ENCODE measurements at regions not wholly inside any gene's neighbourhood (a gene's known extent, or its start where the extent isn't known, plus 50 kb on each side); places are given as distances from the start of the nearest gene placed in this dataset.

DNA sequence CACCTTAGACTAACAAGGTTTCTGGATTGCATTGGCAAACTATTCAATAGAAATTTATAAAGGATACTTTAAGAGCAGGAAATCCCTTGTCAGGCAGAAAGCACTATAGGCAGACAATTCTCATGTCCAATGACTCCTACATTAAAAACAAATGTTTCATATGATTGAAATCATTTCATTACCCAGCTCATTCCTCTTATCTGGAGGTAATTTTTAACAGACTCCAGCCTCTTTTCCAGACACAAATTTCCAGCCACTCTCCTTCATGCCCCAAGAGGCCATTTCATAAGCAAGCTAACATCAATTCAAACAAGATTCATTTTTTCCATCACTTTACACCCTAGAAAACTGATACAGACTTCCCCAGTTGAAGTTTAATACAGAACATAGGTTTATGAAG, 495.1 kb upstream of the FRG1 start:
- TF ChIP-seq, protein P1, sequence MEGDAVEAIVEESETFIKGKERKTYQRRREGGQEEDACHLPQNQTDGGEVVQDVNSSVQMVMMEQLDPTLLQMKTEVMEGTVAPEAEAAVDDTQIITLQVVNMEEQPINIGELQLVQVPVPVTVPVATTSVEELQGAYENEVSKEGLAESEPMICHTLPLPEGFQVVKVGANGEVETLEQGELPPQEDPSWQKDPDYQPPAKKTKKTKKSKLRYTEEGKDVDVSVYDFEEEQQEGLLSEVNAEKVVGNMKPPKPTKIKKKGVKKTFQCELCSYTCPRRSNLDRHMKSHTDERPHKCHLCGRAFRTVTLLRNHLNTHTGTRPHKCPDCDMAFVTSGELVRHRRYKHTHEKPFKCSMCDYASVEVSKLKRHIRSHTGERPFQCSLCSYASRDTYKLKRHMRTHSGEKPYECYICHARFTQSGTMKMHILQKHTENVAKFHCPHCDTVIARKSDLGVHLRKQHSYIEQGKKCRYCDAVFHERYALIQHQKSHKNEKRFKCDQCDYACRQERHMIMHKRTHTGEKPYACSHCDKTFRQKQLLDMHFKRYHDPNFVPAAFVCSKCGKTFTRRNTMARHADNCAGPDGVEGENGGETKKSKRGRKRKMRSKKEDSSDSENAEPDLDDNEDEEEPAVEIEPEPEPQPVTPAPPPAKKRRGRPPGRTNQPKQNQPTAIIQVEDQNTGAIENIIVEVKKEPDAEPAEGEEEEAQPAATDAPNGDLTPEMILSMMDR (IDR thresholded peaks at IDR 0.05): no peak
- TF ChIP-seq EP300 (IDR thresholded peaks at IDR 0.05): no peak
